Activated CD8-positive, alpha-beta T cell treated with anti-CD3 and anti-CD28 coated beads for 36 hours (primary cell): ENCODE measurements at regions not wholly inside any gene's neighbourhood (a gene's known extent, or its start where the extent isn't known, plus 50 kb on each side); places are given as distances from the start of the nearest gene placed in this dataset.

Experiments
- ATAC-seq: fragments of 200-7000 bp; cut with Tn5 transposase; one replicate; pipeline ENCODE4 v1.10.0; 2021; ENCODE audit warnings: mild to moderate bottlenecking, moderate library complexity
- CTCF ChIA-PET: fragments of 350-600 bp; sonication (Branson Sonifier 250); formaldehyde crosslinking; loops from one replicate; lab custom pipeline; 2021; ENCODE audit warnings: antibody characterized with exemption; lab: Charles Lee
- POLR2A ChIA-PET: fragments of 350-600 bp; sonication (Branson Sonifier 250); formaldehyde crosslinking; loops from one replicate; lab custom pipeline; 2021; ENCODE audit warnings: antibody characterized with exemption; lab: Charles Lee
- DNase-seq: peaks from one replicate; pipeline ENCODE4 v3.0.0-alpha.2; 2020
- H3K27ac Mint-ChIP-seq: one replicate; pipeline ENCODE4 v1.8.0; 2021; ENCODE audit warnings: mild to moderate bottlenecking, mixed read lengths
- H3K27me3 Mint-ChIP-seq: one replicate; pipeline ENCODE4 v1.8.0; 2021; ENCODE audit warnings: mixed read lengths
- H3K36me3 Mint-ChIP-seq: one replicate; pipeline ENCODE4 v1.8.0; 2021; ENCODE audit warnings: low read depth, mixed read lengths
- H3K4me1 Mint-ChIP-seq: one replicate; pipeline ENCODE4 v1.8.0; 2021; ENCODE audit warnings: low read depth, mixed read lengths
- H3K4me3 Mint-ChIP-seq: one replicate; pipeline ENCODE4 v1.8.0; 2021; ENCODE audit warnings: mild to moderate bottlenecking, moderate library complexity, mixed read lengths
- H3K9me3 Mint-ChIP-seq: one replicate; pipeline ENCODE4 v1.8.0; 2021; ENCODE audit warnings: mixed read lengths
- intact Hi-C: fragments of 100-400 bp; cut with micrococcal nuclease; formaldehyde crosslinking; loops from one replicate; pipeline ENCODE4 v1.10.0; 2022
- TF ChIP-seq, protein P1 (sequence below): fragments of 200-600 bp; IDR thresholded peaks from one replicate; pipeline ENCODE4 v1.8.0; 2022; ENCODE audit warnings: antibody characterized with exemption, mild to moderate bottlenecking

- H3K27me3 Mint-ChIP-seq: peaks cover 1% of the 10 kb centered on the region
- no peak overlapping the region for H3K4me3 Mint-ChIP-seq
- CTCF ChIA-PET: no interaction called here
- no peak overlapping the region for H3K27ac Mint-ChIP-seq
- DNase-seq (no peak), ATAC-seq (no peak)
- intact Hi-C loops: no loop called here
- no peaks in the 10 kb centered on the region for H3K36me3 Mint-ChIP-seq
- H3K4me1 Mint-ChIP-seq: no peaks in the 10 kb centered on the region
- POLR2A ChIA-PET: no interaction called here
- peaks cover 2% of the 10 kb centered on the region for H3K9me3 Mint-ChIP-seq
- TF ChIP-seq, protein P1, sequence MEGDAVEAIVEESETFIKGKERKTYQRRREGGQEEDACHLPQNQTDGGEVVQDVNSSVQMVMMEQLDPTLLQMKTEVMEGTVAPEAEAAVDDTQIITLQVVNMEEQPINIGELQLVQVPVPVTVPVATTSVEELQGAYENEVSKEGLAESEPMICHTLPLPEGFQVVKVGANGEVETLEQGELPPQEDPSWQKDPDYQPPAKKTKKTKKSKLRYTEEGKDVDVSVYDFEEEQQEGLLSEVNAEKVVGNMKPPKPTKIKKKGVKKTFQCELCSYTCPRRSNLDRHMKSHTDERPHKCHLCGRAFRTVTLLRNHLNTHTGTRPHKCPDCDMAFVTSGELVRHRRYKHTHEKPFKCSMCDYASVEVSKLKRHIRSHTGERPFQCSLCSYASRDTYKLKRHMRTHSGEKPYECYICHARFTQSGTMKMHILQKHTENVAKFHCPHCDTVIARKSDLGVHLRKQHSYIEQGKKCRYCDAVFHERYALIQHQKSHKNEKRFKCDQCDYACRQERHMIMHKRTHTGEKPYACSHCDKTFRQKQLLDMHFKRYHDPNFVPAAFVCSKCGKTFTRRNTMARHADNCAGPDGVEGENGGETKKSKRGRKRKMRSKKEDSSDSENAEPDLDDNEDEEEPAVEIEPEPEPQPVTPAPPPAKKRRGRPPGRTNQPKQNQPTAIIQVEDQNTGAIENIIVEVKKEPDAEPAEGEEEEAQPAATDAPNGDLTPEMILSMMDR: no peak
Measured at GRCh38 chr12:30134229-30134628, 350.5 kb upstream of the TMTC1 start.

DNA sequence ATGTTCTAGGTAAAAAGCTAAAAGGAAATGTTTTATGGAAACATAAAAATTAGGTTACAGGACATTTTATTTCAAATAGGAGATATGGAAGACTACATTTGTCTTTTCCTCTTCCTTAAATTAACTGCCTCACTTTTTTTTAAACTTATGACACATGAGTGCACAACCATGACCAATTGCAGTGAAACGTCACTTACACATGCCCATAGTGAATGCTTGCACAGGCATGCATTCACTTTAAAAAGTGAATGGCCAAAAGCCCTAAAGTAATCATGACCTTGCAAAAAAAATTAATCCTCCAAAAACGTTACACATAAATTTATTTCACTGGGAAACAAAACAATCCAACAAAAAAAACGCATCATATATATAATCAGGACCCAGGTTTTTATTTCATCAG, 343.2 kb upstream of the TMTC1 start:
- no peak for ATAC-seq
- intact Hi-C loops: no loop called here
- Mint-ChIP-seq H3K27me3 (no peaks in the 10 kb centered on the region), H3K36me3 (no peaks in the 10 kb centered on the region), H3K4me1 (no peaks in the 10 kb centered on the region), H3K4me3 (no peak overlapping the region), H3K9me3 (peaks cover 2% of the 10 kb centered on the region), H3K27ac (no peak overlapping the region)
- ChIA-PET POLR2A (no interaction called here), CTCF (no interaction called here)
- TF ChIP-seq, protein P1: no peak
- DNase-seq: no peak

- TF ChIP-seq, protein P1: no peak
- Mint-ChIP-seq H3K9me3 (peaks cover 5% of the 10 kb centered on the region), H3K36me3 (no peaks in the 10 kb centered on the region), H3K4me3 (no peak overlapping the region), H3K27me3 (no peaks in the 10 kb centered on the region), H3K27ac (no peak overlapping the region), H3K4me1 (no peaks in the 10 kb centered on the region)
- ATAC-seq: no peak
- intact Hi-C loops: no loop called here
- CTCF ChIA-PET: no interaction called here
- POLR2A ChIA-PET: no interaction called here
- no peak for DNase-seq
Measured at GRCh38 chr12:30120522-30120921, 336.8 kb upstream of the TMTC1 start.

- H3K27ac Mint-ChIP-seq: no peak overlapping the region
- intact Hi-C loops: no loop called here
- H3K9me3 Mint-ChIP-seq: peaks cover 5% of the 10 kb centered on the region
- H3K36me3 Mint-ChIP-seq: no peaks in the 10 kb centered on the region
- H3K4me1 Mint-ChIP-seq: no peaks in the 10 kb centered on the region
- no peaks in the 10 kb centered on the region for H3K27me3 Mint-ChIP-seq
- no peak overlapping the region for H3K4me3 Mint-ChIP-seq
- ChIA-PET CTCF (no interaction called here), POLR2A (interaction anchor here (0.6 kb wide), 1 partner anchor 19 kb away, joined by 3 read pairs; no protein-coding TSS in a partner anchor)
- DNase-seq (no peak), ATAC-seq (no peak)
- TF ChIP-seq, protein P1: no peak
Measured at GRCh38 chr12:30117483-30117882, 333.7 kb upstream of the TMTC1 start.

GRCh38 chr12:30111719-30112118, 328.0 kb upstream of the TMTC1 start:
- TF ChIP-seq, protein P1: no peak
- ChIA-PET CTCF (no interaction called here), POLR2A (no interaction called here)
- no peaks in the 10 kb centered on the region for H3K4me1 Mint-ChIP-seq
- H3K9me3 Mint-ChIP-seq: peaks cover 6% of the 10 kb centered on the region
- no peak for ATAC-seq
- H3K27me3 Mint-ChIP-seq: no peaks in the 10 kb centered on the region
- no peak overlapping the region for H3K27ac Mint-ChIP-seq
- no peaks in the 10 kb centered on the region for H3K36me3 Mint-ChIP-seq
- no peak for DNase-seq
- H3K4me3 Mint-ChIP-seq: no peak overlapping the region
- intact Hi-C loops: no loop called here
